H9 (cell line): ENCODE measurements at regions not wholly inside any gene's neighbourhood (a gene's known extent, or its start where the extent isn't known, plus 50 kb on each side); places are given as distances from the start of the nearest gene placed in this dataset.
"Not testable (repeated sequence)": the region's sequence is repeated elsewhere in the genome, so short reads cannot be mapped to it uniquely, and the experiment has no call there.

ENCODE experiments used
- DNase-seq: peaks from one replicate; pipeline ENCODE4 v3.0.0-alpha.2; 2017
- H2AFZ ChIP-seq: one replicate; pipeline ENCODE4 v1.6.1; 2013; ENCODE audit warnings: mild to moderate bottlenecking, low read length, control low read depth, moderate library complexity
- H2AK5ac ChIP-seq: 2 replicates; pipeline ENCODE4 v1.6.1; 2013; ENCODE audit warnings: low read length, control low read depth, mixed read lengths; ENCODE audit not compliant: insufficient read length
- H2BK120ac ChIP-seq: one replicate; pipeline ENCODE4 v1.6.1; 2013; ENCODE audit warnings: low read depth, mild to moderate bottlenecking, low read length, control low read depth, inconsistent platforms; ENCODE audit not compliant: poor library complexity, severe bottlenecking
- H2BK12ac ChIP-seq: 2 replicates; pipeline ENCODE4 v1.6.1; 2013; ENCODE audit warnings: low read length, control low read depth, mixed read lengths, low read depth; ENCODE audit not compliant: insufficient read length
- H2BK15ac ChIP-seq: 2 replicates; pipeline ENCODE4 v1.6.1; 2013; ENCODE audit warnings: low read depth, low read length, control low read depth
- H2BK20ac ChIP-seq: one replicate; pipeline ENCODE4 v1.6.1; 2013; ENCODE audit warnings: low read depth, mild to moderate bottlenecking, low read length, control low read depth, inconsistent platforms; ENCODE audit not compliant: poor library complexity, severe bottlenecking
- H2BK5ac ChIP-seq: 2 replicates; pipeline ENCODE4 v1.6.1; 2013; ENCODE audit warnings: low read length, control low read depth, mixed read lengths; ENCODE audit not compliant: insufficient read length
- H3K14ac ChIP-seq: 2 replicates; pipeline ENCODE4 v1.6.1; 2013; ENCODE audit warnings: low read length, control low read depth; ENCODE audit not compliant: insufficient read depth
- H3K18ac ChIP-seq: 2 replicates; pipeline ENCODE4 v1.6.1; 2013; ENCODE audit warnings: low read depth, mild to moderate bottlenecking, mixed read lengths, low read length, control low read depth; ENCODE audit not compliant: insufficient read length
- H3K23ac ChIP-seq: 2 replicates; pipeline ENCODE4 v1.6.1; 2013; ENCODE audit warnings: low read length, control low read depth, mixed read lengths, low read depth; ENCODE audit not compliant: insufficient read length
- H3K23me2 ChIP-seq: 2 replicates; pipeline ENCODE4 v1.6.1; 2013; ENCODE audit warnings: low read depth, mild to moderate bottlenecking, mixed read lengths, low read length, control low read depth; ENCODE audit not compliant: insufficient read length, poor library complexity, severe bottlenecking
- H3K27ac ChIP-seq: 2 replicates; pipeline ENCODE4 v1.5.1; 2013; ENCODE audit warnings: low read length, control low read depth, mixed read lengths, low read depth; ENCODE audit not compliant: insufficient read length
- H3K27me3 ChIP-seq: 2 replicates; pipeline ENCODE4 v1.6.1; 2013; ENCODE audit warnings: low read length, control low read depth, inconsistent platforms; ENCODE audit not compliant: insufficient read depth
- H3K4ac ChIP-seq: 2 replicates; pipeline ENCODE4 v1.6.1; 2013; ENCODE audit warnings: low read depth, mild to moderate bottlenecking, control low read depth, inconsistent platforms, low read length, moderate library complexity
- H3K4me1 ChIP-seq: 2 replicates; pipeline ENCODE4 v1.6.1; 2013; ENCODE audit warnings: low read length, control low read depth, inconsistent platforms; ENCODE audit not compliant: insufficient read depth
- H3K4me2 ChIP-seq: 2 replicates; pipeline ENCODE4 v1.6.1; 2013; ENCODE audit warnings: low read length, control low read depth, mixed read lengths; ENCODE audit not compliant: insufficient read length, insufficient read depth
- H3K56ac ChIP-seq: 2 replicates; pipeline ENCODE4 v1.6.1; 2013; ENCODE audit warnings: low read depth, mild to moderate bottlenecking, mixed read lengths, low read length, control low read depth; ENCODE audit not compliant: insufficient read length
- H3K79me1 ChIP-seq: 2 replicates; pipeline ENCODE4 v1.6.1; 2013; ENCODE audit warnings: low read depth, mild to moderate bottlenecking, moderate library complexity, low read length, control low read depth, inconsistent platforms; ENCODE audit not compliant: insufficient read depth, poor library complexity, severe bottlenecking
- H3K79me2 ChIP-seq: 2 replicates; pipeline ENCODE4 v1.6.1; 2013; ENCODE audit warnings: low read length, control low read depth, inconsistent platforms; ENCODE audit not compliant: insufficient read depth
- H3K9ac ChIP-seq: 2 replicates; pipeline ENCODE4 v1.6.1; 2013; ENCODE audit warnings: low read length, control low read depth, mixed read lengths; ENCODE audit not compliant: insufficient read length; ENCODE audit errors: extremely low read depth
- H3K9me3 ChIP-seq: one replicate; pipeline ENCODE4 v1.6.1; 2013; ENCODE audit warnings: low read depth, low read length, inconsistent platforms; ENCODE audit not compliant: control insufficient read depth
- H3T11ph ChIP-seq: one replicate; pipeline ENCODE4 v1.6.1; 2013; ENCODE audit warnings: mild to moderate bottlenecking, low read length, control low read depth, inconsistent platforms
- H4K20me1 ChIP-seq: one replicate; pipeline ENCODE4 v1.6.1; 2013; ENCODE audit not compliant: control insufficient read depth, insufficient read length, insufficient read depth
- H4K5ac ChIP-seq: 2 replicates; pipeline ENCODE4 v1.6.1; 2013; ENCODE audit warnings: low read depth, mild to moderate bottlenecking, mixed read lengths, low read length, control low read depth; ENCODE audit not compliant: insufficient read length
- H4K8ac ChIP-seq: replicated peaks from 2 replicates; pipeline ENCODE4 v1.6.1; 2013; ENCODE audit warnings: low read length, control low read depth, mixed read lengths, low read depth; ENCODE audit not compliant: insufficient read length
- H4K91ac ChIP-seq: 2 replicates; pipeline ENCODE4 v1.6.1; 2013; ENCODE audit warnings: low read depth, mild to moderate bottlenecking, moderate library complexity, mixed read lengths, low read length, control low read depth; ENCODE audit not compliant: insufficient read length
- H3K27ac Mint-ChIP-seq, 3 experiments: 2 replicates in 2 of 3; 3 replicates in 1 of 3; pipeline ENCODE4 v1.8.0; 2020 to 2021; ENCODE audit warnings: mixed read lengths in 3 of 3, mild to moderate bottlenecking in 1 of 3, moderate library complexity in 1 of 3
- H3K27me3 Mint-ChIP-seq: 2 replicates; pipeline ENCODE4 v1.8.0; 2021; ENCODE audit warnings: low read depth, mild to moderate bottlenecking, moderate library complexity, mixed read lengths
- H3K36me3 Mint-ChIP-seq, 3 experiments: 2 replicates in 2 of 3; 3 replicates in 1 of 3; pipeline ENCODE4 v1.8.0; 2020 to 2021; ENCODE audit warnings: low read depth in 3 of 3, mixed read lengths in 3 of 3; ENCODE audit not compliant: insufficient read depth in 1 of 3
- H3K4me1 Mint-ChIP-seq, 2 experiments: 2 replicates each; pipeline ENCODE4 v1.8.0; 2020; ENCODE audit warnings: mixed read lengths in 2 of 2
- H3K4me3 Mint-ChIP-seq, 2 experiments: 2 replicates in 1 of 2; 3 replicates in 1 of 2; pipeline ENCODE4 v1.8.0; 2020 to 2021; ENCODE audit warnings: mild to moderate bottlenecking in 2 of 2, mixed read lengths in 2 of 2, moderate library complexity in 1 of 2
- H3K9me3 Mint-ChIP-seq, 2 experiments: 2 replicates in 1 of 2; 3 replicates in 1 of 2; pipeline ENCODE4 v1.8.0; 2020; ENCODE audit warnings: mild to moderate bottlenecking in 2 of 2, mixed read lengths in 2 of 2, moderate library complexity in 1 of 2
- WGBS: extraction: QIAGEN DNeasy Blood & Tissue Kit; methylation state at CpG from one replicate; pipeline ENCODE4 v1.1.7; 2013; ENCODE audit warnings: missing lambda C conversion rate, low lambda C conversion rate, mixed read lengths; ENCODE audit not compliant: insufficient read length; ENCODE audit errors: extremely low coverage; 5-methylcytosine and 5-hydroxymethylcytosine counted together
- TF ChIP-seq, protein P1 (sequence below): fragments of 200-600 bp; sonication (generic); conservative IDR thresholded peaks from 3 replicates; pipeline ENCODE4 v1.8.0; 2021; ENCODE audit warnings: antibody characterized with exemption, mild to moderate bottlenecking

DNA sequence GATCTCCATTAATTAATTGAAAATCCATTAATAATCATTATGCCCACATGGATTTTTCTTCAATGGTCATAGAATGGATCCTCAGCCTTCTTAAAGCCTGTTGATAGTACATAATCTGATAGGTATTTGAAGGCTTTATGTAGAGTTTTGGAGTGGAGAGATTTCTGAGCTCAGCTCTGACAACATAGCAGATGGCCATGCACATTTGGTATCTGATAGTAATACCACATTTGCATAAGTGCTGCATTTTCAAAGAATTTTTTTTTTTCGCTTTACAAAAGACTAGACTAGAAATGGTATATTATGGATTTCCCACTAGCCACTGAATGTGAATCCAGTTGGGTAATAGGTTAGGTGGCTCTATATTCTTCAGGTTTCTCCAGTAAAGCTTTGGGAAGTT, 440.6 kb downstream of the FGF13 start:
- TF ChIP-seq, protein P1, sequence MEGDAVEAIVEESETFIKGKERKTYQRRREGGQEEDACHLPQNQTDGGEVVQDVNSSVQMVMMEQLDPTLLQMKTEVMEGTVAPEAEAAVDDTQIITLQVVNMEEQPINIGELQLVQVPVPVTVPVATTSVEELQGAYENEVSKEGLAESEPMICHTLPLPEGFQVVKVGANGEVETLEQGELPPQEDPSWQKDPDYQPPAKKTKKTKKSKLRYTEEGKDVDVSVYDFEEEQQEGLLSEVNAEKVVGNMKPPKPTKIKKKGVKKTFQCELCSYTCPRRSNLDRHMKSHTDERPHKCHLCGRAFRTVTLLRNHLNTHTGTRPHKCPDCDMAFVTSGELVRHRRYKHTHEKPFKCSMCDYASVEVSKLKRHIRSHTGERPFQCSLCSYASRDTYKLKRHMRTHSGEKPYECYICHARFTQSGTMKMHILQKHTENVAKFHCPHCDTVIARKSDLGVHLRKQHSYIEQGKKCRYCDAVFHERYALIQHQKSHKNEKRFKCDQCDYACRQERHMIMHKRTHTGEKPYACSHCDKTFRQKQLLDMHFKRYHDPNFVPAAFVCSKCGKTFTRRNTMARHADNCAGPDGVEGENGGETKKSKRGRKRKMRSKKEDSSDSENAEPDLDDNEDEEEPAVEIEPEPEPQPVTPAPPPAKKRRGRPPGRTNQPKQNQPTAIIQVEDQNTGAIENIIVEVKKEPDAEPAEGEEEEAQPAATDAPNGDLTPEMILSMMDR: no peak
- H3T11ph ChIP-seq: no peak overlapping the region
- H3K9me3 ChIP-seq: no peaks in the 10 kb centered on the region
- H3K27ac Mint-ChIP-seq: no peak overlapping the region
- H3K4me2 ChIP-seq: no peak overlapping the region
- H2AK5ac ChIP-seq: no peak overlapping the region
- no peak overlapping the region for H3K9ac ChIP-seq
- no peak overlapping the region for H4K8ac ChIP-seq
- no peaks in the 10 kb centered on the region for H3K79me1 ChIP-seq
- no peak overlapping the region for H3K56ac ChIP-seq
- H3K18ac ChIP-seq: no peak overlapping the region
- no peak overlapping the region for H2BK20ac ChIP-seq
- H2BK15ac ChIP-seq: no peak overlapping the region
- H3K27ac ChIP-seq: no peak overlapping the region
- peaks cover 4% of the 10 kb centered on the region; the same call in 1 of the 2 replicates for H3K27me3 Mint-ChIP-seq
- H2BK12ac ChIP-seq: no peak overlapping the region
- no peak overlapping the region for H2BK120ac ChIP-seq
- no peak for DNase-seq
- no peak overlapping the region for H3K4me3 Mint-ChIP-seq
- no peak overlapping the region for H3K14ac ChIP-seq
- no peak overlapping the region for H3K4ac ChIP-seq
- no peaks in the 10 kb centered on the region for H3K79me2 ChIP-seq
- H2AFZ ChIP-seq: no peak overlapping the region
- peaks cover 2 to 8% of the 10 kb centered on the region in 2 experiments; a peak in 3 of 4 replicates for H3K4me1 Mint-ChIP-seq
- no peak overlapping the region for H3K23ac ChIP-seq
- peaks cover 22 to 51% of the 10 kb centered on the region in 2 experiments for H3K9me3 Mint-ChIP-seq
- no peaks in the 10 kb centered on the region for H3K4me1 ChIP-seq
- no peaks in the 10 kb centered on the region for H3K27me3 ChIP-seq
- peaks cover 13 to 34% (median 16%) of the 10 kb centered on the region in 3 experiments; a peak in 6 of 7 replicates for H3K36me3 Mint-ChIP-seq
- H4K91ac ChIP-seq: no peak overlapping the region
- no peak overlapping the region for H2BK5ac ChIP-seq
- no CpG with 5 or more reads among the region's 1 CpG for WGBS
- no peaks in the 10 kb centered on the region for H4K20me1 ChIP-seq
- no peak overlapping the region for H4K5ac ChIP-seq
- H3K23me2 ChIP-seq: no peaks in the 10 kb centered on the region

DNA sequence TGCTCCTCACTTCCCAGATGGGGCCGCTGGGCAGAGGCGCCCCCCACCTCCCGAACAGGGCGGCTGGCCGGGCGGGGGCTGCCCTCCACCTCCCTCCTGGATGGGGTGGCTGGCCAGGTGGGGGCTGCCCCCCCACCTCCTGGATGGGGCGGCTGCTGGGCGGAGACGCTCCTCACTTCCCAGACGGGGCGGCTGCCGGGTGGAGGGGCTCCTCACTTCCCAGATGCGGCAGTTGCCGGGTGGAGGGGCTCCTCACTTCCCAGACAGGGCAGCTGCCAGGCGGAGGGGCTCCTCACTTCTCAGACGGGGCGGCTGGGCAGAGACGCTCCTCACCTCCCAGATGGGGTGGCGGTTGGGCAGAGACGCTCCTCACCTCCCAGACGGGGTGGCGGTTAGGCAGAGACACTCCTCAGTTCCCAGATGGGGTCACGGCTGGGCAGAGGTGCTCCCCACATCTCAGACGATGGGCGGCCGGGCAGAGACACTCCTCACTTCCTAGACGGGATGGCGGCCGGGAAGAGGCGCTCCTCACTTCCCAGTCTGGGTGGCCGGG, 428.8 kb downstream of the FGF13 start:
- H3K14ac ChIP-seq, H4K20me1 ChIP-seq, H3K79me2 ChIP-seq, H3K4me3 Mint-ChIP-seq, H3K27me3 ChIP-seq, H2BK15ac ChIP-seq, H4K5ac ChIP-seq, H3K27me3 Mint-ChIP-seq, H3T11ph ChIP-seq, H2BK5ac ChIP-seq, H3K4me1 ChIP-seq, H4K91ac ChIP-seq, DNase-seq, H3K27ac ChIP-seq, H3K27ac Mint-ChIP-seq, H3K4me2 ChIP-seq, H3K23me2 ChIP-seq, H3K36me3 Mint-ChIP-seq, H2BK20ac ChIP-seq, H3K56ac ChIP-seq, H2BK12ac ChIP-seq, H3K4ac ChIP-seq, H2BK120ac ChIP-seq, H2AK5ac ChIP-seq, H2AFZ ChIP-seq, H3K79me1 ChIP-seq, H4K8ac ChIP-seq, H3K9ac ChIP-seq, H3K23ac ChIP-seq, H3K9me3 ChIP-seq, H3K18ac ChIP-seq: not testable (repeated sequence)
- WGBS: no CpG with 5 or more reads among the region's 31 CpGs
- H3K4me1 Mint-ChIP-seq: peaks cover 3 to 14% of the 10 kb centered on the region in 2 experiments; a peak in 3 of 4 replicates
- H3K9me3 Mint-ChIP-seq: peaks cover 16 to 37% of the 10 kb centered on the region in 2 experiments
